Calu3 (cell line): ENCODE measurements at regions not wholly inside any gene's neighbourhood (a gene's known extent, or its start where the extent isn't known, plus 50 kb on each side); places are given as distances from the start of the nearest gene placed in this dataset.

Source experiments
- BruUV-seq: library from RNA; stranded (reverse); fragments of 400-500 nt; replicated peaks from 2 replicates; lab custom pipeline; 2021; lab: Mats Ljungman, UMichigan
- CTCF ChIA-PET: fragments of 300-600 bp; sonication (Branson Sonifier 250); formaldehyde crosslinking; loops from one replicate; lab custom pipeline; 2022; ENCODE audit warnings: antibody characterized with exemption; lab: Charles Lee
- DNase-seq: peaks from one replicate; pipeline ENCODE4 v3.0.0; 2022
- H3K27ac Mint-ChIP-seq: one replicate; pipeline ENCODE4 v1.8.0; 2022; ENCODE audit warnings: mixed read lengths; ENCODE audit not compliant: unreplicated experiment
- H3K27me3 Mint-ChIP-seq: one replicate; pipeline ENCODE4 v1.8.0; 2022; ENCODE audit warnings: mixed read lengths; ENCODE audit not compliant: unreplicated experiment
- H3K36me3 Mint-ChIP-seq: one replicate; pipeline ENCODE4 v1.8.0; 2022; ENCODE audit warnings: mild to moderate bottlenecking, moderate library complexity, mixed read lengths; ENCODE audit not compliant: insufficient read depth, unreplicated experiment
- H3K4me1 Mint-ChIP-seq: one replicate; pipeline ENCODE4 v1.8.0; 2022; ENCODE audit warnings: mild to moderate bottlenecking, low read depth, mixed read lengths; ENCODE audit not compliant: unreplicated experiment
- H3K4me3 Mint-ChIP-seq: one replicate; pipeline ENCODE4 v1.8.0; 2022; ENCODE audit warnings: mild to moderate bottlenecking, low read depth, moderate library complexity, mixed read lengths; ENCODE audit not compliant: unreplicated experiment
- H3K9me3 Mint-ChIP-seq: one replicate; pipeline ENCODE4 v1.8.0; 2022; ENCODE audit warnings: low read depth, mixed read lengths; ENCODE audit not compliant: unreplicated experiment
- CTCF ChIP-seq: fragments of 200-600 bp; IDR thresholded peaks from one replicate; pipeline ENCODE4 v1.8.0; 2022; ENCODE audit warnings: antibody characterized with exemption; ENCODE audit not compliant: unreplicated experiment
- intact Hi-C: fragments of 100-400 bp; cut with micrococcal nuclease; formaldehyde crosslinking; loops from one replicate; pipeline ENCODE4 v1.10.0; 2022; ENCODE audit not compliant: unreplicated experiment

DNA sequence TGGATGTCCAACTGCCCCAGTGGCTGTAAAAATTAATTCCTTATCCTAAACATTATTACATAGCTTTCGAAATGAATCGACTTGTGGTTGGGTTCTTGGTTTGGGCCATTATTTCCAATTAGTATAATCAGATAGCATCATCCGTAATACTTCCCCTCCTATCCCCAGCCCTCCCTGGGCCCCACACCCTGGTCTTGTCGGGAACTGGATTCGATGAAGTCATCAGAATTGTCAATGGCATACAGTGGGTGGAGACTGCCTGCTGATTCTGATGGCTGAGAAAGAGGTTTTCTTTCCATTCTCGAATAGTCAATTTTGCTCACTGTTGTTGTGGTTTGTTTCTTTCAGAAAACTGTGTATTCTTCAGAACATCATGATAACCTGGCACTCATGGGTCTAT lies 395.1 kb downstream of the SEC14L1 start:
- CTCF ChIA-PET, result no interaction called here
- H3K36me3 Mint-ChIP-seq, result no peaks in the 10 kb centered on the region
- intact Hi-C loops, result no loop called here
- no peak for DNase-seq
- peaks cover 3% of the 10 kb centered on the region for H3K9me3 Mint-ChIP-seq
- no peaks in the 10 kb centered on the region for H3K4me1 Mint-ChIP-seq
- H3K4me3 Mint-ChIP-seq, result no peak overlapping the region
- no peak for TF ChIP-seq CTCF
- H3K27ac Mint-ChIP-seq, result no peak overlapping the region
- BruUV-seq, result no TSS peak
- peaks cover 28% of the 10 kb centered on the region for H3K27me3 Mint-ChIP-seq

GRCh38 chr17:77537566-77537965 lies 396.8 kb downstream of the SEC14L1 start:
- Mint-ChIP-seq H3K36me3 (no peaks in the 10 kb centered on the region), H3K27ac (no peak overlapping the region), H3K4me1 (no peaks in the 10 kb centered on the region), H3K4me3 (no peak overlapping the region), H3K9me3 (peaks cover 3% of the 10 kb centered on the region), H3K27me3 (peaks cover 41% of the 10 kb centered on the region)
- intact Hi-C loops, result no loop called here
- no peak for TF ChIP-seq CTCF
- CTCF ChIA-PET, result interaction anchor here (0.7 kb wide), 1 partner anchor 356 kb away, joined by 3 read pairs; no protein-coding TSS in a partner anchor
- DNase-seq, result no peak
- BruUV-seq, result no TSS peak

- TF ChIP-seq CTCF, result no peak
- peaks cover 71% of the 10 kb centered on the region for H3K27me3 Mint-ChIP-seq
- intact Hi-C loops, result loop anchor here (5.0 to 10.0 kb wide), 2 partner anchors 127 to 474 kb away; no protein-coding TSS in a partner anchor
- H3K4me1 Mint-ChIP-seq, result no peaks in the 10 kb centered on the region
- no peak for DNase-seq
- no peak overlapping the region for H3K27ac Mint-ChIP-seq
- no TSS peak for BruUV-seq
- H3K4me3 Mint-ChIP-seq, result no peak overlapping the region
- H3K9me3 Mint-ChIP-seq, result no peaks in the 10 kb centered on the region
- no peaks in the 10 kb centered on the region for H3K36me3 Mint-ChIP-seq
- CTCF ChIA-PET, result interaction anchor here (0.6 kb wide), 1 partner anchor 8 kb away, joined by 4 read pairs; no protein-coding TSS in a partner anchor
Measured at GRCh38 chr17:77540531-77540930, 399.8 kb downstream of the SEC14L1 start.

DNA sequence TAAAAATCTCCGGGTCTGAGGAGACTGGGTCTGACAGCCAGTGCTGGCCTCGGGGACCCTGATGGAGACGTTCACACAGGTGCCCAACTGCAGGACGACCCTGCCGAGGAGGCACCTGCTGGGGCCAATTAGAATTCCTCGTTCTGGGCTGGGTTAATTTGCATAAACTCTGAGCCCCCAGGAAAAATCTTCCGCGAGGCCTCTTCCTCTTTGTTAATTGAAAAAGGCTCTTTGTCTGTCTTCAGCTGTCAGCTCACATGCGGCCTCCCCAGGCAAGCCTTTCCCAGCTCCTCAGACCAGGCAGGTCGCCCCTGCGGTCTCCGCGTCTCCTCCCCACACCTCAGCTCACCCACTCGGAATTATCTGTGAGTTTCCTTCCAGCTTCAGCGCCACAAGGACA lies 400.2 kb downstream of the SEC14L1 start:
- Mint-ChIP-seq H3K36me3 (no peaks in the 10 kb centered on the region), H3K27ac (no peak overlapping the region), H3K27me3 (peaks cover 75% of the 10 kb centered on the region), H3K4me1 (no peaks in the 10 kb centered on the region), H3K4me3 (no peak overlapping the region), H3K9me3 (no peaks in the 10 kb centered on the region)
- no peak for DNase-seq
- no peak for TF ChIP-seq CTCF
- intact Hi-C loops, result loop anchor here (5.0 to 10.0 kb wide), 2 partner anchors 126 to 474 kb away; no protein-coding TSS in a partner anchor
- BruUV-seq, result no TSS peak
- CTCF ChIA-PET, result no interaction called here
